Posterior vena cava (tissue), 2 donors: ENCODE measurements at regions not wholly inside any gene's neighbourhood (a gene's known extent, or its start where the extent isn't known, plus 50 kb on each side); places are given as distances from the start of the nearest gene placed in this dataset.

Experiments used
- DNase-seq: peaks from one replicate; pipeline ENCODE4 v3.0.0-alpha.2; 2020; ENCODE audit warnings: low spot score
- intact Hi-C, 2 donors: fragments of 100-400 bp; cut with DNase I; formaldehyde crosslinking; loops; one replicate each; pipeline versions ENCODE4 v1.14.1 to v1.14.2; 2022 to 2023
- donor health status: DM: yes; HTN: yes; CAD: no.
- donor health status: DM: yes; HTN: yes; CAD: no.

GRCh38 chr9:82512728-82513127, 524.2 kb downstream of the SPATA31D1 start:
- intact Hi-C loops = no loop called here
- no peak for DNase-seq

GRCh38 chr9:82513242-82513751, 524.7 kb downstream of the SPATA31D1 start:
- intact Hi-C loops = no loop called here
- no peak for DNase-seq

GRCh38 chr9:82513976-82514735, 525.6 kb downstream of the SPATA31D1 start:
- no peak for DNase-seq
- intact Hi-C loops = no loop called here

- DNase-seq = no peak
- intact Hi-C loops = no loop called here
Measured at GRCh38 chr9:82518868-82519267, 530.3 kb downstream of the SPATA31D1 start.

DNA sequence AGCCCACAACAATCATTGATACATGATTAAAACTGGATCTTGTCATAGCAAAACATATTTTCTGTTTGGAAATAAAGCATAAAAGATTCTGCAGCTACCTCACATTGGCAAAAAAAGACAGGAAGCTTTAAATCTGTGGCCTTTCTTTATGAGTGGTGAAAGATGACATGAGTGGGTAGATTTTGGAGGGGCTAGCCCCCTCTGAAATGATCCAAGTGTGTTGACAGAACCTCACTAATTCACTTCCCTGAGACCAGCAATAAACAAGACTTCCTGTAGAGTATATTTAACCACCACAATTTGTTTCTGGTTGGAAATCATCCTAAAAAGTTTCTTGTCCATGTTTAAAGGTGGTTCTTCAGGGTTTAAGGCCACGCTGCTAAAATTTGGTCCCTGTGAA, 530.8 kb downstream of the SPATA31D1 start:
- intact Hi-C loops = no loop called here
- DNase-seq = no peak

DNA sequence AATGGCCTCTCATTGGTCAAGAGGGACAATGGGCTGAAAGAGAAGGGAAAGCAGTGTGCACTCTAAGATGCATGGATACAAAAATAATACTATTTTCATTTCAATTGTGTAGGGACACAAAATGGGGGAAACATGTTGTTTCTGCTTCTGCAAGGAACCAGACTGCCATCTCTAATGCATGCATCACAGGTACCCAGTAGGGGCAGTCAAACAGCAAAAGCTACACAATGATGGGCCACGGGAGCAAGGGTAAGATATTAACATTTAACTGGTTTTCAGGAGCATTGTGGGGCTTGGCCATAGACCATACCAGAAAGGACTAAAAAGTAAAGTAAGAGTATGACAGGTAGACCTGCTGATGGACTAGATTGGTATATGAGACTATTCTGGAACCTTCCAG, 535.8 kb downstream of the SPATA31D1 start:
- intact Hi-C loops = no loop called here
- no peak for DNase-seq

DNA sequence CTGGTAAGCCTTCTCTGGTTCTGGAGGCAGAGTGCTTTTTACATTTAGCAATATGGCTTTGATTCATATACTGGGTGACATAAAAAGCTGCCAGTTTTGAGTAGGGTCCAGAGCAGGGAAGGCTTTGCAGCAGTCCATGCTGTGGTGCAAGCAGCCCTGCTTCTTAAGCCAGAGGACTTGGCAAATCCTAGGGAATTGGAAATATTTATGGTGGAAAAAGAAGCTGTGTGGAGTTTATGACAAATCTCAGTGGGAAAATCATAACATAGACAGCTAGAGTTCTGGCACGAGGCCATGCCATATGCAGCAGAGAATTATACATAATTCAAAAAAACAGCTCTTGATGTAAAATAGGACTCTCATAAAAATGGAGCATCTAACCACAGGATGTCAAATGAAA, 536.4 kb downstream of the RASEF start:
- DNase-seq = no peak
- intact Hi-C loops = no loop called here

DNA sequence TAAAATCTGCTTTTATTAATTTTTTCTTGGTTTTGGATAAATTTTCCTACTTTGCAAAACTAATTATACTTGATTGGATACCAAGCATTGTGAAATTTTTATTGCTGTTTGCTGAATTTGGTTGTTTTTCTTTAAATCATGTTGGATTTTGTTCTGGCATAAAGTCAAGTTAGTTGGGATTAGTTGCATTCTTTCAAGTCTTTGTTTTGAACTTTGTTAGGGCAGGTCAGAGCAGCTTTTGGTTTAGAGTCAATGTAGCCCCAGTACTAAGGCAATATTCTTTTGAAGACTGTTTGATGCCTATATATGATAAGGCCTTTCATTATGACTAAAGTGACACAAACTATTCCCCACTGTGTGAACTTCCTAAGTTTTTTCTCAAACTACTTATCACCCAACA, 531.1 kb downstream of the RASEF start:
- DNase-seq = no peak

GRCh38 chr9:82532504-82533180, 530.3 kb downstream of the RASEF start:
- DNase-seq = no peak
- intact Hi-C loops = no loop called here

More for the DNA sequence above, 531.1 kb downstream of the RASEF start:
- intact Hi-C loops = no loop called here

DNA sequence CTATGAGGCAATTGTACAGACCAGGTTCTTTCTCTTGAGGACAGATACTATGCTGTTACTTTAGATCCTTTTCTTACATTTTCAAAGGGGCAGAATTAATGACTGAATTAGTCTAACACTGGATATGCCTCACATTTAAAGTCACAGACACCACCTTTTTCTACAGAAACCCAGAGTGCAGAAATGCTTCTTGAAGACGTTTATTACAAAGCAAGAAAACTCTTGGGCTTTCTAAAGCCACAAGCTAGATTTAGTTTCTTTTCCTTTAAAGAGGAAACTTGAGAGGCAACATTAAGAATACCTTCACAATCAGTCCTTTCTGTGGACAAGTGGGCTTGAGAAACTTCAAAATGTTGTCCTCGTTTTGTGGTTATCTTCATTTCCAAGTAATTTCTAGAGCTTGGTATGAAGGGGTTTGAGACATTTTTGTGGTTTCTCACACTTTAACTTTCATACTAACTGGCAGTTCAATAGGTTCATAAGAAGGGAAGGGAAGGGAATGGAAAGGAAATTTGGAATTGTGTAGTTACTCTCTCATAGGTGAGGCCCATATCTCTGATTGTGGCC, 527.4 kb downstream of the RASEF start:
- DNase-seq = no peak
- intact Hi-C loops = no loop called here

GRCh38 chr9:82538634-82539033, 524.3 kb downstream of the RASEF start:
- intact Hi-C loops = no loop called here
- no peak for DNase-seq

- intact Hi-C loops = no loop called here
- no peak for DNase-seq
Measured at GRCh38 chr9:82539146-82539545, 523.8 kb downstream of the RASEF start.

DNA sequence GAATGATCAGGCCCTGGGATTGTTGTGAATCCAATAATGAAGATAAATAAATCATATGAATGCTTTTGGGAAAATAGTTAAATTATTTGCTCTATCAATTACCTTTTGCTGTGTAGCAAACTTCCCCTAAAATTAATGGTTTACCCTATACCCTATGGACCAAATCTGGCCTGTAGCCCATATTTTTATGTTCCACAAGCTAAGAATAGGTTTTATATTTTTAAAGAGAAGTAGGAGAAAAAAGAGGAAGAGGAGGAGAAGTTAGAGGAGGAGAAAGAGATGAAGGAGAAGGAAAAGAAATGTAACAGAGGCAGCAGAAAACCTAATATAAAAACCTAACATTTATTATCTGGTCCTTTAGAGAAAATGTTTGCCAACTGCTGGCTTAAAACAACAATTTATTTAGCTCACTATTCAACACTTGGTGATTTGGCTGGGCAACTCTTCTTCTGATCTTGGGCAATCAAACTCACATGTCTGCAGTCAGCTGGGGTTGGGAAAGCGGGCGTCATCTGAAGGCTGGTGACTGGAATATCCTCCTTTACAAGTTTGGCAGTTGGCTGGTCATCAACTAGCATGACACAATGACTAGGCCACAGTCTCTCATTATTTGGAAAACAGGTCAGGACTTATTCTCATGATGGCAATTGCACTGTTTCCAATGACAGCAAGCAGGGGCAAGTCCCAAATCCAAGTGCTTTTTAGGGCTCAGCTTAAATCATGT, 522.9 kb downstream of the RASEF start:
- intact Hi-C loops = no loop called here
- no peak for DNase-seq

DNA sequence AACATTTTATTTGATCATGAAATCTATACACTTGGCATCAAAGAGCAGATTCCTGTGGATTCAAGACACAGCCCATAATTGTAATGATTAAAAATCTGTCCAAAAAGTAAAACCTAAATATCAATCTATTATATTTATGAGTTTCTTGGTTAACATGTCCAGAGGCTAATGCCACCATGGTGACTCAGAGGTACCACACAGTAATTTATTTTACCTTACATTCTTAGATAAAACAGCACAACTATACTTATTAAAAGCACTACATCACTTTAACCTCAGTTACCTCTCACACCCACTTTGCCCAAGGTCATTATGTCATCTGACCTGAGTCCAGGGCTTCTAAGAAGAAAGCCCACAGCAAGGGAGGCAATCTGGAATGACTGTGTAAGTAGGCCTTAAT, 519.2 kb downstream of the RASEF start:
- DNase-seq = no peak
- intact Hi-C loops = no loop called here

DNA sequence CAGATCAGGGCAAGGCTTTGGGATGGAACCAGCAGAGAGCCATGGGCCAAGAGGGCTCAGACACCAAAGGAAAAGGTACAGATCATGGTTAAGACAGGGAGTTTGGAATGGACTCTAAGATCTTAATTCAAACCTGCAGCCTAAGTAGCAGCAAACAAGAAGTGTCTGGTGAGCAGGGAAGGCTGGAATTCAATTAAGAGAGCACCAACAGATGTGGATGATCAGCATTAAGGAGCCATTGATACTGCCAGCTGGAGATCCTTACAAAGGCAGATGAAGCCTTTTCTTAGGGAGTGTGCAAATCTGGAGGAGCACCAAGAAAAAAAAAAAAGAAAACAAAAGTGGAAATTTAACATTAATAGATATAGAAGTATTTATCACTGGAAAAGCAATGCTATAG, 516.8 kb downstream of the RASEF start:
- intact Hi-C loops = no loop called here
- DNase-seq = no peak

- intact Hi-C loops = no loop called here
- DNase-seq = no peak
Measured at GRCh38 chr9:82547995-82548394, 514.9 kb downstream of the RASEF start.

DNA sequence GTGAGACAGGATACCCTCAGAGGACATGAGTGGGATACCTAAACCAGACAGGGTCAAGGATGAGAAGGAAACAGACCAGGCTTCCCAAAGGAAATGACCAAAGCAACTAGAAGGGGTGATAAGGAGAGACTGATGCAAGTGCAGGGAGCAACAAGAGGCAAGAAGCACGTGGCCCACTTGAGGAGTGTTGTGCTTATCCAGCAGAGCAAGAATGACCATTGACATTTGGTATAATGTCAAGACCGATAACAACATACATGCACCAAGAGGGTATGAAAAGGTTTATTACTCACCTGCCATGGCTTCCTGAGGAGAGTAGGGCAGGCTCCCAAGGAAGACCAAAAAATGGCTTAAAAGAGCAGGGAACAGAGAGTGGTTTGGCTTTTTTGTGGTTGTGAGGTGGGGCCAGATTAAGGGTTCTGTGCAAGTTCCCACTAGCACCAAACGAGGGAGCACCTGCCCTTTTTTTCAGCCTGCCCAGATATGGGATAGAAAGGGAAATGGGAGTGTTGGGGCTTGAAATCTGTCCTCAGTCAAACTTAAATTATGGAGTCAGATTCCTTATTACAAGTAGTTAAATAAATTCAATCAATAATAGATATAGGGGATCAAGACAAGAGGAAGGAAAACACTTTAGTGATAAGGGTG, 513.6 kb downstream of the RASEF start:
- intact Hi-C loops = no loop called here
- DNase-seq = no peak

GRCh38 chr9:82552784-82553183, 510.2 kb downstream of the RASEF start:
- intact Hi-C loops = no loop called here
- DNase-seq = no peak

DNA sequence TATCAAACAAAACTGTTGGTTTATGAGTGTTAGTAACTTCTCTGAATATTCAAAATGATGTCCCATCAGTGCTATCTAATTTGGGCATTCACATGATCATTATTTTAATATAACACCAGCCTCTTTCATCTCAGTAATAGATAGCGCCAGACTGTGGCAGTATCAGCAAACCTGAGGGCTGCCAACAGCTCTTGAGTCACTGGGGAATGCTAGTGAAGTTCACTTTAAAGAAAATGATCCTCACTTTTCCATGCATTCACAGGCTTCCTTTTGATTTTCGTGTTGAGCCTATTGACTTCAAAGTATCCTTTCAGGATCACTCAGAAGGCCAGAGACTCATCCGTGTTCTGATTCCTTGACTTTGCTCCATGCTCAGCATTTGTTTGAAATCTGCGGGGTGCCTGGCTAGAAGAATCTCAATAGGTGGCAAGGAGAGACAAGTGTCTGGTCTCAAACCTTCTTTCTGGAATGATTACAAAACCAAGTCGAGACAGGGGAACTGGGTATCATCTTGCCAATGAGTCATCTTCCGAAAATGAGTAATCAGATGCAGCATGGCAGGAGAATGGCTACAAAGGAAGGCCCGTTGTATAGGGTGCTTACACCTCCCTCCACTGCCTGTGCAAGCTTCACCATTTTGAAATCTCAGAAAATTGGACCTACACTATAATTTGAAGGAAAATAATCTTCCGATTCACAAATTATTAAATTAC, 509.1 kb downstream of the RASEF start:
- intact Hi-C loops = no loop called here

More for the DNA sequence above, 509.1 kb downstream of the RASEF start:
- no peak for DNase-seq
